ENCODE measurements at regions not wholly inside any gene's neighbourhood (a gene's known extent, or its start where the extent isn't known, plus 50 kb on each side); places are given as distances from the start of the nearest gene placed in this dataset.

DNA sequence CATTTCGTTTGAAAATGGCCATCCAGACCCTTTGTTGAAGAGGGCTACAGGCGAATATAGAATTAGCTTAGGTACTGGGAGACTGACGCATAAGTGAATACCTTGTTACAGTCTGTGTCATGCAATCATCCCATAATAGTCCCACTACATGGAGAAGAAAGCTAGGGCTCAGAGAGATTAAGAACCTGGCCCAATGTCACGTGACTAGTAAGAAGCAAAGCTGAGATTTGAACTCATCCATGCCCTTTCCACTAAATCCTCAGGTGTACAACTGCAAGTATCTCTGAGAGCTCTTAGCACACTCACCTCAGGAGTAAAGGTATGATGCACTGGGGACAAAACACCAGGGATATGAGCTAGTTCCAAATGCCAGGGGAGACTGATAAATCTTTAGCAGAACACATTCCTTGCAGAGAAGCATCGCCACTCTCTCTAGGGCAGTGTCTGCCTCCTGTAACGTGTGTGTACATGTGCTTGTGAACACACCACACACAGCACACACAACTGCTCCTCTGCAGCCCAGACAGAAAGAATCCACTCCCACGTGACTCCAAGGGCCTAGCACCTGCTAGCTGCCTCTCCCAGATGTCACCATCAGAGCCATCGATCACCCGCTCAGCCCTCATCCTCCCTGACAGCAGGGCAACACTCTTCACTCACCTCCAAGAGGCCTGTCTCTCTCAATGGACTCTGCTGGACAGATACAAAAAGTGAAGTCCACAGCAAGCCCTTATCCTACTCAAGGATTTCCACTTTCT, 402.8 kb downstream of the NXPE2 start:
- DNase-seq, result no peak
- Mint-ChIP-seq H3K27me3 (no peaks in the 10 kb centered on the region), H3K27ac (no peak overlapping the region), H3K4me1 (no peaks in the 10 kb centered on the region), H3K9me3 (no peaks in the 10 kb centered on the region), H3K36me3 (no peaks in the 10 kb centered on the region), H3K4me3 (no peak overlapping the region)

DNA sequence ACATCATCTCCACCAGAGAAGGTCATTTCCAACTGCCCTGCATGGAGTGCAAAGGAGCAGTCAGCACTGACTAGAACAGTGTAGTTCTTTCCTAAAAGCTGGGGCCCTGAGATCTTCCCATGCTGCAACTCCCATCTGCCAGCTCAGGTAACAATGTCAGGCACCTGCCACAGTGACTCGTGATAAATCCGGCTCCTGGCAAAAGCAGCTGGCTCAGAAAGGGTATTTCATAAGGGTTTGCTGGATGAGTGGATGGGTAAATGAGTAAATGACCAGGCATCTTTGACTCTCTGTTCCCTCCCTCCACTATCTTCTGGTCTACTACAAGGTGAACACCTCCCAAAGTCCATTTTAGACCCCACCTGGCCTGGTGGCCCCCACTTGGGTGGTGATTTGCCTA, 403.6 kb downstream of the NXPE2 start:
- no peak for DNase-seq
- Mint-ChIP-seq H3K4me1 (no peaks in the 10 kb centered on the region), H3K27me3 (no peaks in the 10 kb centered on the region), H3K27ac (no peak overlapping the region), H3K36me3 (no peaks in the 10 kb centered on the region), H3K4me3 (no peak overlapping the region), H3K9me3 (no peaks in the 10 kb centered on the region)

DNA sequence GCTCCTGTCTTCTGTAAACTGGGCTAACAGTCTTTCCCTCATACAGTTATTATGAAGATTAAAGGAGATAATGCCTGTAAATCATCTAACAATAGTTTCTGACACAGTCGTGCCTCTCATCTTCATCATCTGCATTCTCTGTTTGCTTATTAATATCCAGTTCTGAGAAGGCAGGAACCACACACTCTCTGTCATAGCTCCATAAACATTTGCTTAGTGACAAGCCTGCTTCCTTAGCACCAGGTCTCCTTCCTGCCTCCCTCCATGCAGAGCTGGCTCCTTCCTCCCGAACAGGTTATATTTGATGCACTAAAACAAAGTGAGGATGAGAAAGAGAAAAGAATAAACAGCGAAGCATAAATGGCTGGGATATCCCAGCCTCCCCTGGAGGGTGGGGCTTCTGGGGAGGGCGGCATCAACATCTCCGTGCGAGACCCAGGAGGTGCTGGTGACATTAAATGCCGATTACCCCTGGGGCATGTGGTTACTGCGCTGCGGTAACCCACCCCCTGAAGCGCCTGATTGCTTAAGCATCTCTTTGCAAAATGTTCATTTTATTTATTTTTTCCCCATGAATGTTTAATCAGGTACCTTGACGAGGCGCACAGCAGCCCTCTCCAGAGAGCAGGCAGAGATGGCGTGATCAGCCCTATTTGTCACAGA, 404.9 kb downstream of the NXPE2 start:
- H3K4me1 Mint-ChIP-seq, result no peaks in the 10 kb centered on the region
- no peak overlapping the region for H3K27ac Mint-ChIP-seq
- H3K4me3 Mint-ChIP-seq, result no peak overlapping the region
- no peaks in the 10 kb centered on the region for H3K27me3 Mint-ChIP-seq
- no peaks in the 10 kb centered on the region for H3K9me3 Mint-ChIP-seq
- H3K36me3 Mint-ChIP-seq, result no peaks in the 10 kb centered on the region
- DNase-seq, result no peak

DNA sequence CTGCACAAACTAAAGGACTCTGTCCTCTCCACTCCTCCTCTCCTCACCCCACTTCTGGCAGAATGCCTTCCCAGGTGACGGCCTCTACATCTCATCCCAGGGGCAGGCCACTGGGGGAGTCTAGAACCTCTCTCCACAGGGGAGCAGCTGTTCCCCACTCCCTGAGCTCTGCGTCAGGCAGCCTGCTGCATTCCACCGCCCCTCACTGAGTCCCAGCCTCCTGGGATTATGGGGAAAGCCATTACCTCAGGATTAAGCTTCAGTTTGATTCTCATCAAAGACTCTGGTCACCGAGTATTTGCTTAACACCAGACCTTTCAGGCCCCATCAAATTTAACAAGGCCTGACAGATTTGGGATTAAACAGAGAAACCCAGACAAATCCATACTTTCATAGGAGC, 405.9 kb downstream of the NXPE2 start:
- no peak overlapping the region for H3K4me3 Mint-ChIP-seq
- H3K9me3 Mint-ChIP-seq, result no peaks in the 10 kb centered on the region
- no peak overlapping the region for H3K27ac Mint-ChIP-seq
- H3K27me3 Mint-ChIP-seq, result no peaks in the 10 kb centered on the region
- H3K4me1 Mint-ChIP-seq, result no peaks in the 10 kb centered on the region
- H3K36me3 Mint-ChIP-seq, result no peaks in the 10 kb centered on the region
- DNase-seq, result no peak

DNA sequence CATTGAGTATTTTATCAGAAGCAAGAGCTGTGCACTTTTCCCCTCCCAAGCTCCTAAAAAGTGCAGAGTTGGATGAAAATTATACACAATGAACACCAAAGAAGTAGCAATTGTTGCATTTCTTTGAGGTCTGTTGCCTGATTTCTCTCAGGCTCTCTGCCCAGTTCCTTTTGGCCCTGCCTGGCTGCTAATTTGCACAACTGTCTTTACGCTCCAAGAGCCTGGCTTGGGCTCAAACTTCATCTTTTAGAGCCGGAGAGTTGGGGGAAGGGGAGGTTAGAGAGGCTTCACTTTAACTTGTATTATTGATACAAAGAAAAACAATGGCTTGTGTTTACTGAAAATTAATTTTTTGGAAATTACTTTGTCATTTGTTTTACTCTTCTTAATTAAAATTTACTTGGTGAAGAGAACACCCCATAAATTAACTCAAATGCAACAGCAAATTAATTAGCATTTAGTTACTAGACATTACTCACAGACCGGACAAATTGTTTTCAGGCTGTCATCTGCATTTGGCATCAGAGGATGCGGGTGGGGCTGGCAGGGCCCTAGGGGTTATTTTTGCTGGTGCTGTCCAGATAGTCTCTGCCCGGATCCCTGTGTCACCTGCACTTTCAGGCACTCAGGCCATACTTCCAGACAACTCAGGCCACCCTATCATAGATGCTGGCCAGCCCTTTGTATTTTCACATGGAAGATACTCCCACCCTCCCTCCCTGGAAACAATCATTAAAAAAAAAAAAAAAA, 407.3 kb downstream of the NXPE2 start:
- no peak overlapping the region for H3K27ac Mint-ChIP-seq
- no peaks in the 10 kb centered on the region for H3K36me3 Mint-ChIP-seq
- DNase-seq, result no peak
- no peaks in the 10 kb centered on the region for H3K9me3 Mint-ChIP-seq
- H3K4me3 Mint-ChIP-seq, result no peak overlapping the region
- no peaks in the 10 kb centered on the region for H3K4me1 Mint-ChIP-seq
- no peaks in the 10 kb centered on the region for H3K27me3 Mint-ChIP-seq

DNA sequence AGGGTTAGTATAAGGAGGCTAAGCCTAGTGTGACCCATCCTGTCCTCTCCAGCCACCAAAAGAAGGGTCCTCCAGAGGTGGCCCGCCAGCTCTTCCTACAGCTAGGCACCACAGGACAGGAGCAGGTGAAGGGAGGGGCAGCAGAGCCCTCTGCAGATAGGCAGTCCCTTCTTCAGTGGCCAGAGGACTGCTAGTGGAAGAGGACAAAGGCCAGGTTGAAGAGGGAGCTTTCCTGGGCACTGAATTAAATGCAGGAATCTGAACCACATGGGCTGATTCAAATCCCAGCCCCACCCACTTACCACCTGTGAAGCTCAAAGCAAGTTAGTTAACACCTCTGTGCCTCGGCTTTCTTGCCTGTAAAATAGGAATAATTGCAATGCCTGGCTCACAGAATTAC, 409.5 kb downstream of the NXPE2 start:
- no peaks in the 10 kb centered on the region for H3K9me3 Mint-ChIP-seq
- no peak overlapping the region for H3K27ac Mint-ChIP-seq
- no peaks in the 10 kb centered on the region for H3K4me1 Mint-ChIP-seq
- no peak for DNase-seq
- H3K4me3 Mint-ChIP-seq, result no peak overlapping the region
- H3K27me3 Mint-ChIP-seq, result no peaks in the 10 kb centered on the region
- no peaks in the 10 kb centered on the region for H3K36me3 Mint-ChIP-seq

DNA sequence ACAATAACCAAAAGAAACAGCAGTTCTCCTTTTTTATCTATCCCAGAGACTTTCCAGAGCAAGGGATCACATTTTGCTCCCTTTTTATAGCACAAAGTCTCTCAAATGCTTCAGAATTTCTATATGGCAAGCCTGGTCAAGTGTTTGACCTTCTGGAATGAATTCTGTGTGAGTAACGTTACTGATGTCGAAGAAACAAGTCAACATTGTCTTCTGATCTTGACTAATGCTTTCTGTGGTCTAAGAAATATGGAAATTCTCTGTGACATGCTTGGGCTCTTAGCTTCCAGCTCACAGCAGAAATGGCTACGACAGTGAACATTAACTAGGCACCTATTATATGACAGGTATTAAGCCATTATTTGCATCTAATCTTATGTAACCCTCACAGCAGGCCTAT, 411.7 kb downstream of the CADM1 start:
- Mint-ChIP-seq H3K27ac (no peak overlapping the region), H3K4me1 (no peaks in the 10 kb centered on the region), H3K4me3 (no peak overlapping the region), H3K9me3 (no peaks in the 10 kb centered on the region), H3K36me3 (no peaks in the 10 kb centered on the region), H3K27me3 (no peaks in the 10 kb centered on the region)
- no peak for DNase-seq

DNA sequence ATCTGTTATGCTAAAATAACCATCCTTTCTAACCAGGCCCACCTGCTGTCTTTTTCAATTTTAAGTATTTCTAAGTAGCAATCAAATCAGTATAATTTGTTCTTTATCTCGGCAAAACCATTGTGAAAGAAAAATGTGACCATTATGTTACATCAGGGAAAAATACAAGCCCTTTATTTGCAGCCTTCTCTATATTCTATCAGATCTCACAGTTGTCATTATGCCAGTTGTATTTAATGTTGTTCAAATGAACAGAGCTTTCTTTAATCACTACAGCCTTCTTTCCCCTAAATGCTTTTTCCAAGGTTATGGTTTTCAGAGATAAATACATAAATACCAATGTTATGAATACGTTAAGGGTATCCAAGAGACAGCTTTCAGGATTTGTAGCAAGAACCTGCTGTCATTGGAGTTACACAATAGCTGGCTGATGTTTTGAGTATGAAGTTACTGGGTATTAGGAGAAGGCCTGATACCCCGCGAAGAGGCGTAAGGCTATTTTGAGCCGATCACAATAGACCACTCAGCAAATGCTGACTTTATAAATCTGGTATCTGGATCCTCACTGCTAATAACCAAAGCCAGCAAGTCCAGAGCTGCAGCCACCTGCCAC, 406.3 kb downstream of the CADM1 start:
- Mint-ChIP-seq H3K27ac (no peak overlapping the region), H3K27me3 (no peaks in the 10 kb centered on the region), H3K4me3 (no peak overlapping the region), H3K4me1 (no peaks in the 10 kb centered on the region), H3K9me3 (no peaks in the 10 kb centered on the region), H3K36me3 (no peaks in the 10 kb centered on the region)
- DNase-seq, result no peak

DNA sequence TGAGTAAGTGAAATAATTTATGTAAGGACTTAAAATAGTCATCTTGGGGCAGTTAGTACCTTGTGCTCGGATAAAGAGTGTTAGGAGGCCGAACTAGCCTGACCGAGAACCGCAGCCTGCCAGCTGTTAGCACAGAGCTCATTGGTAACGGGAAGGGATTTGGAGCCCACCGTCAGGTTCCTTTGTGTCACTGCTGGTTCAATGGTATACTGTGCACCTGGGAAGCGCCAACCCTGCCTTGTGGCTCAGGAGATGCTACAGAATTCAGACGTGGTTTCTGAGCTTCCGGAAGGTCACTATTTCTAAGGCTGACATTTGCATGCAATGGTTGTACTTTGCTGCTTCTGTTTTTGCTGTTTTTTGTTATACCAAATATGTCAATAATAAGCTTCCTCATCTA, 403.5 kb downstream of the CADM1 start:
- Mint-ChIP-seq H3K9me3 (no peaks in the 10 kb centered on the region), H3K27ac (no peak overlapping the region), H3K27me3 (peaks cover 4% of the 10 kb centered on the region), H3K4me1 (no peaks in the 10 kb centered on the region), H3K36me3 (no peaks in the 10 kb centered on the region), H3K4me3 (no peak overlapping the region)
- DNase-seq, result no peak

DNA sequence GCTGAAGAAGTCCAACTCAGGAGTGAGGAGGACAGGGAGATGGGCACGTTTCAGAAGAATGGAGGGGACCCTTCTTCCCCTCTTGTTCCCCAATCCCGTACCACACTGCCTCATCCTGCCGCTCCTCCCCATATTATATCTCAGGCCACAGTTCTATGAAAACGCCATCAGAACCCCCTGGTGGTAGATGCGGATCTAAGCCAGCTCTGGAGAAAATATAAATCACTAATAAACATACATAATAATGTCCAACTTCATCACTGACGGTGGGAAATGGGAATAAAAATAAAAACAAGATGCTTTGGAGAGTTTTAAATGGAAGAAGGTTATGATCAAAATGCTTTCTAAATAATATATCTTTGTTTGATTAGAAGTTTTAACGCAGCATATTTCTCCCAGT, 400.3 kb downstream of the CADM1 start:
- DNase-seq, result no peak
- Mint-ChIP-seq H3K4me3 (no peak overlapping the region), H3K9me3 (no peaks in the 10 kb centered on the region), H3K27ac (no peak overlapping the region), H3K27me3 (peaks cover 4% of the 10 kb centered on the region), H3K4me1 (no peaks in the 10 kb centered on the region), H3K36me3 (no peaks in the 10 kb centered on the region)

DNA sequence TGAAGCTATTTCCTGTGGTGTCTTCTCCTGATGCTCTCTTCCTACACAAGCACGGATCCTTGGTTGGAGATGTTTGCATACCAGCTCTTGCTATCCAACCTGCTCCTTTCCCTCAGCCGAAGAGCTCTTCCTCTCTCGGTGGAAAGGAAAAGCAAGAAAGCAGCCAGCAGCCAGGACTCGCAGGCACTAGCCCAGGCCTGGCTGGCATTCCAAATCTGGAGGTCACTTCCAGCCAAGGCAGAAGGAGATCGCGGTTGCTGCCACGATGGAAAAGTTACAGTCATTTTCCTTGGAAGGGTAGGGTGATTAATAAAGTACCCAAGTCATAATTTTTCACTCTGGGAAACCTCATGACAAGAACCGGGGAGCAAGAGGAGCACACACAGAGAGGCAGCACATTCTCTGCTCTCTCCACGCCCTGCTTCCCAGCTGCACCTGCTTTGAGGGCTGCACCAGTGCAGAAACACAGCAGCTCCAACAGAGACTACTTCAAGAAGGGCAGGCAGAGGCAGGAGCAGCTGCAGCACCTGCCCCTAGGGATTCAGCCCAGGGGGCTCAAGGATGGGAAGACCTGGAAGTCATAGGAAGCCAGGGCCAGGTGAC, 399.3 kb downstream of the CADM1 start:
- Mint-ChIP-seq H3K36me3 (no peaks in the 10 kb centered on the region), H3K27me3 (peaks cover 7% of the 10 kb centered on the region), H3K9me3 (no peaks in the 10 kb centered on the region), H3K27ac (no peak overlapping the region), H3K4me3 (no peak overlapping the region), H3K4me1 (no peaks in the 10 kb centered on the region)
- no peak for DNase-seq

DNA sequence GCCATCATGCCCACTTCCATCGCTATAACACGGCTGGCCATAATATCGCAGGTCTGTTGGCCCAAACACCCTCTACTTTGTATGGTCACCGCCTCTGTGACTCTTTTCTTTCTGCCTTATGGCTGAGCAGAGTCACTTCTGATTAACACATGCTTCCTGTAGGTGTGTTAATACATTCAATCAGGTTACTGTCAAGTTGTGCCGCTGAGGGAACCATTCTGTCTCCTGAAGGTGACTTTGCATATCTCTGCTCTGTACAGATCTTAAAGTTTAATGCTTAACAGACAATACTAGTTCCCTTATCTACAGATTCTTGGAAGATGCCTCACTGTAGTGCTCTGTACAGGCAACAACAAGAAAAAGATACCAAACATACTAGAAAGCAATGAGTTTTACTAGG, 393.1 kb downstream of the CADM1 start:
- no peak overlapping the region for H3K27ac Mint-ChIP-seq
- no peak overlapping the region for H3K4me3 Mint-ChIP-seq
- peaks cover 3% of the 10 kb centered on the region for H3K27me3 Mint-ChIP-seq
- H3K36me3 Mint-ChIP-seq, result no peaks in the 10 kb centered on the region
- no peaks in the 10 kb centered on the region for H3K9me3 Mint-ChIP-seq
- H3K4me1 Mint-ChIP-seq, result no peaks in the 10 kb centered on the region
- DNase-seq, result no peak

DNA sequence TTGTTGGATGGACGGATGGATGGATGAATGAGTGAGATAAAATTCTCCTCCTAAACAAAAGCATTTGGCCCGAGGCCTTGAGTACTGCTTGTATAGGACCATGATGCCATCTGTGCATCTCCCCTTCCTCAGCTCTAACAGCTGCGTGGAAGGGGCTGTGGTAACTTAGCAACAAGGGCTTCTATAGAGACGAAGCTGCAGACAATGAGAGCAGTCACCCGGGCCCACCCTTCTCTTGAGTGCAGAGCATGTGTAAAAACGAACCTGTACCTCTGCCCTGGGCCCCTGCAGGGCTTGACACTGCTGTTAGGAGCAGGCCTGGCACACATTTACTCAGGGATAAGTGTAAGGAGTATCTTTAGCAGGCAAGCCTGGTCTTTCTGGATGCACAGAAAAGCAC, 391.5 kb downstream of the CADM1 start:
- Mint-ChIP-seq H3K36me3 (no peaks in the 10 kb centered on the region), H3K27me3 (peaks cover 3% of the 10 kb centered on the region), H3K4me3 (no peak overlapping the region), H3K27ac (no peak overlapping the region), H3K4me1 (no peaks in the 10 kb centered on the region), H3K9me3 (no peaks in the 10 kb centered on the region)
- DNase-seq, result no peak

DNA sequence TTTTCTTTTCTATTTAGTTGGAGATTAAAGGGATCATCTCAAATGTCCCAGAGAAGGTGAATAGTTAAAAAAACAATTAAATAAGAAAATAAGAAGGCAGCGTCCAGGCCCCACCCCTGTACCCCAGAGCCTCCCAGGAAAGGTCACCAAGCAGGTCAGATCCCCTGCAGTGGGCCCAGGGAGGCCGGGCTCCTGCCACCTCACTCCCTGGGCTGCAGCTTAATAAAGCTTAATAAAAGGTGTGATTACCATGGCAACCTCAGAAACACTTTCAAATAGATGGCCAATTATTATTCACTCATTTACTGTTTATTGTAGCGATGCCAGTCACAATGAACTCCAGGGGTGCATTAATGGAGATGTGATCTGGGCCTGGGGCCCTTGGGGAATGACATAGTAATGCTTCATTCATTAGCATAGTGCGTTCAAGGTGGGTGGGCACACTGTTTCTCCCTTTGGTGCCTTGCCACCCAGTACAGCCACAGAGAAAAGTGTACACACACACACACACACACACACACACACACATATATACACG, 386.2 kb downstream of the CADM1 start:
- H3K4me1 Mint-ChIP-seq, result no peaks in the 10 kb centered on the region
- H3K36me3 Mint-ChIP-seq, result no peaks in the 10 kb centered on the region
- H3K9me3 Mint-ChIP-seq, result no peaks in the 10 kb centered on the region
- no peak for DNase-seq
- H3K27me3 Mint-ChIP-seq, result no peaks in the 10 kb centered on the region
- H3K27ac Mint-ChIP-seq, result no peak overlapping the region
- no peak overlapping the region for H3K4me3 Mint-ChIP-seq

DNA sequence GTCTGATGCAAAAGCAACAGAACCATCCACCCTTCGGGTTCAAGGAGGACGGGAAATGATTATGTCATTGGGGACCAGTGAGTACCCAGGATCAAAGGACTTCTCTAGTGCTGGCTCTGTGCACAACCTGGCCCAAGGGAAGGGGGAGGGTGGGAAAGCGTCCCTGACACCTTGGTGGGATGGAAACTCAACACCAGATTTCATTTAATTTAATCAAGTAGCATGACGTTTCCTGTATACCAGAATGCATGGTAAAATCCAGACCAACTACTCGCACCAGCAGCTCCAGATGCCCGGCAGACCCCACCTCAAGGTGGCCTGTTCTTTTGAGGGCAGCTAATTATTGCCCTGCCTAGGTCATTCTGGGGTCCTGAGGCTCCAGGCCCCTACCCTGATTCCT, 385.1 kb downstream of the CADM1 start:
- H3K4me1 Mint-ChIP-seq, result no peaks in the 10 kb centered on the region
- DNase-seq, result no peak
- no peaks in the 10 kb centered on the region for H3K9me3 Mint-ChIP-seq
- no peaks in the 10 kb centered on the region for H3K27me3 Mint-ChIP-seq
- no peaks in the 10 kb centered on the region for H3K36me3 Mint-ChIP-seq
- H3K4me3 Mint-ChIP-seq, result no peak overlapping the region
- no peak overlapping the region for H3K27ac Mint-ChIP-seq
